Liver (tissue), 8 donors: ENCODE measurements at regions not wholly inside any gene's neighbourhood (a gene's known extent, or its start where the extent isn't known, plus 50 kb on each side); places are given as distances from the start of the nearest gene placed in this dataset.

ENCODE experiments used
- DNase-seq: peaks from one replicate; pipeline ENCODE4 v3.0.0-alpha.2; 2017; ENCODE audit warnings: low spot score
- H3K27ac ChIP-seq, 2 donors: one replicate each; pipeline ENCODE4 v1.7.0; 2013; ENCODE audit warnings: inconsistent platforms in 2 of 2, low read length in 2 of 2, control low read depth in 1 of 2, low read depth in 1 of 2, mild to moderate bottlenecking in 1 of 2
- H3K27me3 ChIP-seq, 4 donors: one replicate each; pipeline versions ENCODE4 v1.6.1 to v1.7.0; 2013; ENCODE audit warnings: low read length in 3 of 4, inconsistent platforms in 1 of 4, mild to moderate bottlenecking in 1 of 4, moderate library complexity in 1 of 4; ENCODE audit not compliant: control insufficient read depth in 4 of 4, insufficient read depth in 4 of 4
- H3K36me3 ChIP-seq, 4 donors: one replicate each; pipeline versions ENCODE4 v1.6.1 to v1.7.0; 2013; ENCODE audit warnings: low read length in 3 of 4, mild to moderate bottlenecking in 3 of 4, low read depth in 1 of 4, moderate library complexity in 1 of 4; ENCODE audit not compliant: control insufficient read depth in 4 of 4, insufficient read depth in 3 of 4
- H3K4me1 ChIP-seq, 4 donors: one replicate each; pipeline versions ENCODE4 v1.6.1 to v1.7.0; 2013; ENCODE audit warnings: low read length in 3 of 4, mild to moderate bottlenecking in 3 of 4, moderate library complexity in 1 of 4; ENCODE audit not compliant: control insufficient read depth in 4 of 4, insufficient read depth in 4 of 4
- H3K4me3 ChIP-seq, 3 donors: one replicate each; pipeline versions ENCODE4 v1.6.1 to v1.7.0; 2013; ENCODE audit warnings: low read length in 3 of 3, control low read depth in 1 of 3, low read depth in 1 of 3, mild to moderate bottlenecking in 1 of 3
- H3K9ac ChIP-seq, 2 donors: one replicate each; pipeline ENCODE4 v1.7.0; 2013; ENCODE audit warnings: low read length in 2 of 2, mild to moderate bottlenecking in 2 of 2, moderate library complexity in 2 of 2, control low read depth in 1 of 2, low read depth in 1 of 2
- H3K9me3 ChIP-seq, 4 donors: one replicate each; pipeline versions ENCODE4 v1.6.1 to v1.7.0; 2013; ENCODE audit warnings: low read length in 3 of 4; ENCODE audit not compliant: control insufficient read depth in 4 of 4
- EGR1 ChIP-seq, 2 donors: IDR thresholded peaks; 2 replicates each; pipeline ENCODE4 v1.6.1; 2016 to 2018; ENCODE audit warnings: antibody characterized with exemption in 2 of 2, low read depth in 2 of 2
- FOXA1 ChIP-seq: IDR thresholded peaks from 2 replicates; pipeline ENCODE4 v1.6.1; 2016; ENCODE audit warnings: antibody characterized with exemption
- FOXA2 ChIP-seq: IDR thresholded peaks from 2 replicates; pipeline ENCODE4 v1.6.1; 2016; ENCODE audit warnings: antibody characterized with exemption
- GABPA ChIP-seq, 2 donors: IDR thresholded peaks in 1 of 2; conservative IDR thresholded peaks in 1 of 2; 2 replicates each; pipeline ENCODE4 v1.6.1; 2016; ENCODE audit warnings: antibody characterized with exemption in 2 of 2, mild to moderate bottlenecking in 1 of 2, moderate library complexity in 1 of 2
- HNF4A ChIP-seq, 2 donors: conservative IDR thresholded peaks; 2 replicates each; pipeline ENCODE4 v1.6.1; 2016; ENCODE audit warnings: antibody characterized with exemption in 2 of 2, mild to moderate bottlenecking in 2 of 2
- HNF4G ChIP-seq: IDR thresholded peaks from 2 replicates; pipeline ENCODE4 v1.6.1; 2016; ENCODE audit warnings: antibody characterized with exemption
- JUND ChIP-seq, 2 donors: IDR thresholded peaks; 2 replicates each; pipeline ENCODE4 v1.6.1; 2016; ENCODE audit warnings: antibody characterized with exemption in 2 of 2
- NR2F2 ChIP-seq: IDR thresholded peaks from 2 replicates; pipeline ENCODE4 v1.6.1; 2016; ENCODE audit warnings: antibody characterized with exemption
- RAD21 ChIP-seq, 2 donors: IDR thresholded peaks; 2 replicates each; pipeline ENCODE4 v1.6.1; 2016; ENCODE audit warnings: antibody characterized with exemption in 2 of 2, mild to moderate bottlenecking in 2 of 2
- RXRA ChIP-seq, 2 donors: IDR thresholded peaks; 2 replicates each; pipeline ENCODE4 v1.6.1; 2017 to 2018; ENCODE audit warnings: antibody characterized with exemption in 2 of 2, mild to moderate bottlenecking in 1 of 2
- SP1 ChIP-seq: IDR thresholded peaks from 2 replicates; pipeline ENCODE4 v1.6.1; 2018; ENCODE audit warnings: antibody characterized with exemption, mild to moderate bottlenecking
- TAF1 ChIP-seq: conservative IDR thresholded peaks from 2 replicates; pipeline ENCODE4 v1.6.1; 2016; ENCODE audit warnings: antibody characterized with exemption, mild to moderate bottlenecking
- YY1 ChIP-seq: IDR thresholded peaks from 2 replicates; pipeline ENCODE4 v1.6.1; 2016; ENCODE audit warnings: antibody characterized with exemption, mild to moderate bottlenecking
- WGBS: extraction: QIAGEN DNeasy Blood & Tissue Kit; methylation state at CpG from one replicate; pipeline ENCODE4 v1.1.7; 2013; 5-methylcytosine and 5-hydroxymethylcytosine counted together
- TF ChIP-seq, protein P1 (sequence below): IDR thresholded peaks from 2 replicates; pipeline ENCODE4 v1.6.1; 2016; ENCODE audit warnings: antibody characterized with exemption
- TF ChIP-seq, protein P2 (sequence below): IDR thresholded peaks from 2 replicates; pipeline ENCODE4 v1.6.1; 2016; ENCODE audit warnings: antibody characterized with exemption
- TF ChIP-seq, protein P3 (sequence below): IDR thresholded peaks from 2 replicates; pipeline ENCODE4 v1.6.1; 2016; ENCODE audit warnings: antibody characterized with exemption
- TF ChIP-seq, protein P4 (sequence below): IDR thresholded peaks from 2 replicates; pipeline ENCODE4 v1.6.1; 2016; ENCODE audit warnings: antibody characterized with exemption, mild to moderate bottlenecking
- TF ChIP-seq, protein P5 (sequence below): fragments of 150-350 bp; IDR thresholded peaks from 2 replicates; pipeline ENCODE4 v1.5.1; 2017; ENCODE audit warnings: improper control_type of control experiment, low read depth, low read length; ENCODE audit not compliant: missing input control
- donor health status: healthy.
- donor health status: healthy.
- donor health status: healthy.
- donor health status: healthy.
- donor health status: healthy.

DNA sequence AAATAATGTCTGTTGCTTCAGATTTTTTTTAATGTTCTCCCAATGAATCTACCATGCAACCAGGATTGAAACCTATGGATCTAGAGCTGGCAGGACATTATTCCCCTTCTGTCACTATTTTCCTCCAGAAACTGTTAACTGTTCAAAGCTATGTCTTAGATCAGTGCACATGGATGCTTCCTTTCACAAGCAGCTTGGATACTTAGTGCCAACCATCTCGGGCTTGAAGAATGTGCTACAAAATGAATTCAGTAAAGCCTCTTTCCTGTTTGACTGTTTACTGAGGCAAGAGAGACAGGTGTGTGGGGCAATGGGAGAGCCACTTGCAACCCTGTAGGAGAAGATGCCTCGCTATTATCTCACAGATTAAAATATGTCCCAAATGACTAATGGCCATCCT, 774.8 kb downstream of the KCTD16 start:
- no peak for DNase-seq
- no peak overlapping the region for H3K9ac ChIP-seq
- H3K27me3 ChIP-seq: no peaks in the 10 kb centered on the region
- TF ChIP-seq FOXA1 (no peak), RAD21 (IDR thresholded peaks at IDR 0.05) (no peak), NR2F2 (no peak), TAF1 (no peak), EGR1 (IDR thresholded peaks at IDR 0.05; ENCODE audit: low read depth in 2 of 2) (no peak), HNF4G (no peak), FOXA2 (no peak), HNF4A (conservative IDR thresholded peaks at IDR 0.05) (no peak)
- TF ChIP-seq, protein P1, sequence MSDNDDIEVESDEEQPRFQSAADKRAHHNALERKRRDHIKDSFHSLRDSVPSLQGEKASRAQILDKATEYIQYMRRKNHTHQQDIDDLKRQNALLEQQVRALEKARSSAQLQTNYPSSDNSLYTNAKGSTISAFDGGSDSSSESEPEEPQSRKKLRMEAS: no peak
- TF ChIP-seq, protein P2, sequence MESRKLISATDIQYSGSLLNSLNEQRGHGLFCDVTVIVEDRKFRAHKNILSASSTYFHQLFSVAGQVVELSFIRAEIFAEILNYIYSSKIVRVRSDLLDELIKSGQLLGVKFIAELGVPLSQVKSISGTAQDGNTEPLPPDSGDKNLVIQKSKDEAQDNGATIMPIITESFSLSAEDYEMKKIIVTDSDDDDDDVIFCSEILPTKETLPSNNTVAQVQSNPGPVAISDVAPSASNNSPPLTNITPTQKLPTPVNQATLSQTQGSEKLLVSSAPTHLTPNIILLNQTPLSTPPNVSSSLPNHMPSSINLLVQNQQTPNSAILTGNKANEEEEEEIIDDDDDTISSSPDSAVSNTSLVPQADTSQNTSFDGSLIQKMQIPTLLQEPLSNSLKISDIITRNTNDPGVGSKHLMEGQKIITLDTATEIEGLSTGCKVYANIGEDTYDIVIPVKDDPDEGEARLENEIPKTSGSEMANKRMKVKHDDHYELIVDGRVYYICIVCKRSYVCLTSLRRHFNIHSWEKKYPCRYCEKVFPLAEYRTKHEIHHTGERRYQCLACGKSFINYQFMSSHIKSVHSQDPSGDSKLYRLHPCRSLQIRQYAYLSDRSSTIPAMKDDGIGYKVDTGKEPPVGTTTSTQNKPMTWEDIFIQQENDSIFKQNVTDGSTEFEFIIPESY: no peak
- TF ChIP-seq, protein P3, sequence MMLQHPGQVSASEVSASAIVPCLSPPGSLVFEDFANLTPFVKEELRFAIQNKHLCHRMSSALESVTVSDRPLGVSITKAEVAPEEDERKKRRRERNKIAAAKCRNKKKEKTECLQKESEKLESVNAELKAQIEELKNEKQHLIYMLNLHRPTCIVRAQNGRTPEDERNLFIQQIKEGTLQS: no peak
- no peaks in the 10 kb centered on the region for H3K36me3 ChIP-seq
- H3K4me1 ChIP-seq: no peaks in the 10 kb centered on the region
- no peak overlapping the region for H3K4me3 ChIP-seq
- no peaks in the 10 kb centered on the region for H3K9me3 ChIP-seq
- 60% methylated on average over 2 of the region's 2 CpGs for WGBS
- no peak overlapping the region for H3K27ac ChIP-seq

DNA sequence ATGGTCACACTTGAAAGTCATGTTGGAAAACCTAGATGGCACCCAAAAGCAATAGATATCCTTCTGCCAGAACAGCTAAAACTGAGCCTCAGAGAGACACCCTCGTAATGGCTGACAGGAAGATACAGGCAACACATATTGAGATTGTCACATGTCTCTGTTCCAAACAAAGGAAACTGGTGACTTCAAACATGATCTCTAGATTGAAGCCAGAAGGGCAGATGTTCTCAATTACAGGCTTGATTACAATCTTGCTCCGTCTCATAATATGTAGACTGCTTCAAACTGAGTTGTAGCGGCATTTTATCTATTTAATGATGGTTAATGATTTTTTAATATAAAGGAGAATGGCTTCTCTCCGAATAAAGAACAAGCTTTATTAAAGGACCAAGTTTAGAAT, 774.3 kb downstream of the KCTD16 start:
- 55% methylated on average over 4 of the region's 4 CpGs for WGBS
- Histone ChIP-seq H3K27ac (no peak overlapping the region), H3K27me3 (no peaks in the 10 kb centered on the region), H3K9ac (no peak overlapping the region), H3K4me3 (no peak overlapping the region), H3K36me3 (no peaks in the 10 kb centered on the region), H3K9me3 (no peaks in the 10 kb centered on the region), H3K4me1 (no peaks in the 10 kb centered on the region)
- no peak for DNase-seq
- TF ChIP-seq FOXA1 (no peak), JUND (IDR thresholded peaks at IDR 0.05) (no peak), YY1 (no peak), GABPA (IDR thresholded peaks at IDR 0.05 in 1 of 2, conservative IDR thresholded peaks at IDR 0.05 in 1 of 2) (no peak), EGR1 (IDR thresholded peaks at IDR 0.05; ENCODE audit: low read depth in 2 of 2) (no peak), SP1 (no peak), RXRA (IDR thresholded peaks at IDR 0.05) (no peak), HNF4A (conservative IDR thresholded peaks at IDR 0.05) (no peak), NR2F2 (no peak), FOXA2 (no peak), RAD21 (IDR thresholded peaks at IDR 0.05) (no peak), TAF1 (no peak), HNF4G (no peak)
- TF ChIP-seq, protein P4, sequence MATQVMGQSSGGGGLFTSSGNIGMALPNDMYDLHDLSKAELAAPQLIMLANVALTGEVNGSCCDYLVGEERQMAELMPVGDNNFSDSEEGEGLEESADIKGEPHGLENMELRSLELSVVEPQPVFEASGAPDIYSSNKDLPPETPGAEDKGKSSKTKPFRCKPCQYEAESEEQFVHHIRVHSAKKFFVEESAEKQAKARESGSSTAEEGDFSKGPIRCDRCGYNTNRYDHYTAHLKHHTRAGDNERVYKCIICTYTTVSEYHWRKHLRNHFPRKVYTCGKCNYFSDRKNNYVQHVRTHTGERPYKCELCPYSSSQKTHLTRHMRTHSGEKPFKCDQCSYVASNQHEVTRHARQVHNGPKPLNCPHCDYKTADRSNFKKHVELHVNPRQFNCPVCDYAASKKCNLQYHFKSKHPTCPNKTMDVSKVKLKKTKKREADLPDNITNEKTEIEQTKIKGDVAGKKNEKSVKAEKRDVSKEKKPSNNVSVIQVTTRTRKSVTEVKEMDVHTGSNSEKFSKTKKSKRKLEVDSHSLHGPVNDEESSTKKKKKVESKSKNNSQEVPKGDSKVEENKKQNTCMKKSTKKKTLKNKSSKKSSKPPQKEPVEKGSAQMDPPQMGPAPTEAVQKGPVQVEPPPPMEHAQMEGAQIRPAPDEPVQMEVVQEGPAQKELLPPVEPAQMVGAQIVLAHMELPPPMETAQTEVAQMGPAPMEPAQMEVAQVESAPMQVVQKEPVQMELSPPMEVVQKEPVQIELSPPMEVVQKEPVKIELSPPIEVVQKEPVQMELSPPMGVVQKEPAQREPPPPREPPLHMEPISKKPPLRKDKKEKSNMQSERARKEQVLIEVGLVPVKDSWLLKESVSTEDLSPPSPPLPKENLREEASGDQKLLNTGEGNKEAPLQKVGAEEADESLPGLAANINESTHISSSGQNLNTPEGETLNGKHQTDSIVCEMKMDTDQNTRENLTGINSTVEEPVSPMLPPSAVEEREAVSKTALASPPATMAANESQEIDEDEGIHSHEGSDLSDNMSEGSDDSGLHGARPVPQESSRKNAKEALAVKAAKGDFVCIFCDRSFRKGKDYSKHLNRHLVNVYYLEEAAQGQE: no peak
- TF ChIP-seq, protein P1: no peak
- TF ChIP-seq, protein P5, sequence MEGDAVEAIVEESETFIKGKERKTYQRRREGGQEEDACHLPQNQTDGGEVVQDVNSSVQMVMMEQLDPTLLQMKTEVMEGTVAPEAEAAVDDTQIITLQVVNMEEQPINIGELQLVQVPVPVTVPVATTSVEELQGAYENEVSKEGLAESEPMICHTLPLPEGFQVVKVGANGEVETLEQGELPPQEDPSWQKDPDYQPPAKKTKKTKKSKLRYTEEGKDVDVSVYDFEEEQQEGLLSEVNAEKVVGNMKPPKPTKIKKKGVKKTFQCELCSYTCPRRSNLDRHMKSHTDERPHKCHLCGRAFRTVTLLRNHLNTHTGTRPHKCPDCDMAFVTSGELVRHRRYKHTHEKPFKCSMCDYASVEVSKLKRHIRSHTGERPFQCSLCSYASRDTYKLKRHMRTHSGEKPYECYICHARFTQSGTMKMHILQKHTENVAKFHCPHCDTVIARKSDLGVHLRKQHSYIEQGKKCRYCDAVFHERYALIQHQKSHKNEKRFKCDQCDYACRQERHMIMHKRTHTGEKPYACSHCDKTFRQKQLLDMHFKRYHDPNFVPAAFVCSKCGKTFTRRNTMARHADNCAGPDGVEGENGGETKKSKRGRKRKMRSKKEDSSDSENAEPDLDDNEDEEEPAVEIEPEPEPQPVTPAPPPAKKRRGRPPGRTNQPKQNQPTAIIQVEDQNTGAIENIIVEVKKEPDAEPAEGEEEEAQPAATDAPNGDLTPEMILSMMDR: no peak
- TF ChIP-seq, protein P3: no peak
- TF ChIP-seq, protein P2: no peak
